Memory B cell (primary cell): ENCODE measurements at regions not wholly inside any gene's neighbourhood (a gene's known extent, or its start where the extent isn't known, plus 50 kb on each side); places are given as distances from the start of the nearest gene placed in this dataset.

Experiments used
- ATAC-seq: fragments of 150-1000 bp; cut with Tn5 transposase; 2 replicates; pipeline ENCODE4 v1.10.0; 2021; ENCODE audit warnings: low read depth, mild to moderate bottlenecking, moderate library complexity
- DNase-seq, 2 donors: peaks; one replicate each; pipeline ENCODE4 v3.0.0; 2022; ENCODE audit warnings: low spot score in 2 of 2
- H3K27ac Mint-ChIP-seq: one replicate; pipeline ENCODE4 v1.8.0; 2022; ENCODE audit warnings: mild to moderate bottlenecking, moderate library complexity, mixed read lengths
- H3K27me3 Mint-ChIP-seq: one replicate; pipeline ENCODE4 v1.8.0; 2022; ENCODE audit warnings: mixed read lengths
- H3K36me3 Mint-ChIP-seq: one replicate; pipeline ENCODE4 v1.8.0; 2022; ENCODE audit warnings: mild to moderate bottlenecking, mixed read lengths
- H3K4me1 Mint-ChIP-seq: one replicate; pipeline ENCODE4 v1.8.0; 2022; ENCODE audit warnings: mixed read lengths
- H3K4me3 Mint-ChIP-seq: one replicate; pipeline ENCODE4 v1.8.0; 2022; ENCODE audit warnings: mild to moderate bottlenecking, moderate library complexity, mixed read lengths
- H3K9me3 Mint-ChIP-seq: one replicate; pipeline ENCODE4 v1.8.0; 2022; ENCODE audit warnings: mixed read lengths

- H3K4me1 Mint-ChIP-seq: no peaks in the 10 kb centered on the region
- H3K9me3 Mint-ChIP-seq: peaks cover 2% of the 10 kb centered on the region
- H3K27ac Mint-ChIP-seq: no peak overlapping the region
- no peaks in the 10 kb centered on the region for H3K36me3 Mint-ChIP-seq
- ATAC-seq (no peak), DNase-seq (no peak)
- no peak overlapping the region for H3K4me3 Mint-ChIP-seq
- H3K27me3 Mint-ChIP-seq: no peaks in the 10 kb centered on the region
Observed at GRCh38 chr9:119078015-119078414, 291.2 kb downstream of the BRINP1 start.

DNA sequence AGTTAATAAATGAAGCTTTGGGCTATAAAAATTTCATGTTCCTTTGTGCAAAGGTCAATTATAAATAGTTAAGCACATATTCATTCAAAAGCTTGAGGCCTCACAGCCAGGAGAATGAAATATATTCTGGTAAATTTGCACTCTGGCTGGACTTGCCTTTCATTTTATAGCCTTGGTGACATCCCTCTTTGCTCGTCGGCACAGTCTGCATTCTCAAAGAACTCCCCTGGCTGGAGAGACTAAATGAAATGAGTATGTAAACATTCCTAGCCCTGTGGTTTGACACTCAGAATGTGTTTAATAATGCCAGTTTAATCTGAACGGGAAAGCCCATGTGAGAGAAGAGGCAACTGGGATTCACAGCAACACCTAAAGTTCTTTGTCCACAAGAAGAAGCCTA, 285.6 kb downstream of the BRINP1 start:
- no peak overlapping the region for H3K4me3 Mint-ChIP-seq
- H3K36me3 Mint-ChIP-seq: no peaks in the 10 kb centered on the region
- DNase-seq (no peak), ATAC-seq (no peak)
- no peak overlapping the region for H3K27ac Mint-ChIP-seq
- H3K4me1 Mint-ChIP-seq: no peaks in the 10 kb centered on the region
- H3K9me3 Mint-ChIP-seq: peaks cover 4% of the 10 kb centered on the region
- no peaks in the 10 kb centered on the region for H3K27me3 Mint-ChIP-seq

DNA sequence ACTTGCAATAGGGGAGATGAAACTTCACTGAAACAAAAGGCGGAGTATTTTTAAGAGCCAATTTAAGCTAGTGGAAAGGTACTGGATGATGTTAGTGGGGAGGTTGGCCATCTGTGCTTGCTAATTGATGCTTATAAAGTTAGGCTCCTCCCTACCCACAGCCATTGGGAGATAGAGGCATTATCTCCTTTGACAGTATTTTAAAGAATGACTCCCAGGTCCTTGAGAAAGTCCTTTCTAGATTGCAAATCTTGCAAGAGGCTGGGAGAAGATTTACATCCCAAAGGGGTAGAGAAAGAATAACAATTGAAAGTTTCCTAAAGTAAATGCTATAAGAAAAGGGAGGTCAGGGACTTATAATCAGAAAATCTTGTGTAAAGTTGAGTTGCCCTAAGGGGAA, 282.6 kb downstream of the BRINP1 start:
- no peak overlapping the region for H3K4me3 Mint-ChIP-seq
- H3K4me1 Mint-ChIP-seq: no peaks in the 10 kb centered on the region
- no peak overlapping the region for H3K27ac Mint-ChIP-seq
- DNase-seq (no peak), ATAC-seq (no peak)
- H3K36me3 Mint-ChIP-seq: no peaks in the 10 kb centered on the region
- no peaks in the 10 kb centered on the region for H3K27me3 Mint-ChIP-seq
- H3K9me3 Mint-ChIP-seq: peaks cover 4% of the 10 kb centered on the region

DNA sequence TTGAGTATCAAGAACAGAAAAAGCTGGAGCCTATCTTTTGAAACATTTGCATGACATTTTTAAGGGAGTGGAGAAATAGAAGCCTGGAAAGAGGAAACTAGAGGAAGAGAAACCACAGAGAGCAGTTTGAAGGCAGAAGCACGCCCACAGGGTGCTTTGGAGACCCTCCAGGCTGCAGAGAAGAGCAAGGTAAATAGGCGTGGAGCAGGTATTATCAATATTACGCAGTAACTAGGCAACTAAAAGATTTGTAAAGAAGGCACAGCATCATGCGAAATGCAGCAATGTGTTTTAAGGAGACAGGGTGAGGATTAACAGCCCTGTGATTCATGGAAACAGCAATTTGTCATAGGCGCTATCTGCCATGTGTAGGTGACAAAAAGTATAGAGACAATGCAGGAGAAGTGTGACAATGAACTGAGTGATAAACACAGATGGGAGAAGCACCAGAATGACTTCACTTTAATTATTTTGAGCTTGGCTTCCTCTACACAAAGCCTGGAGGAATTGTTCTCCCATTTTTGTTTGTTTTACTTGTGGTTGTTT, 281.2 kb downstream of the BRINP1 start:
- DNase-seq (no peak), ATAC-seq (no peak)
- Mint-ChIP-seq H3K4me3 (no peak overlapping the region), H3K27ac (no peak overlapping the region), H3K36me3 (no peaks in the 10 kb centered on the region), H3K27me3 (no peaks in the 10 kb centered on the region), H3K9me3 (peaks cover 3% of the 10 kb centered on the region), H3K4me1 (no peaks in the 10 kb centered on the region)

DNA sequence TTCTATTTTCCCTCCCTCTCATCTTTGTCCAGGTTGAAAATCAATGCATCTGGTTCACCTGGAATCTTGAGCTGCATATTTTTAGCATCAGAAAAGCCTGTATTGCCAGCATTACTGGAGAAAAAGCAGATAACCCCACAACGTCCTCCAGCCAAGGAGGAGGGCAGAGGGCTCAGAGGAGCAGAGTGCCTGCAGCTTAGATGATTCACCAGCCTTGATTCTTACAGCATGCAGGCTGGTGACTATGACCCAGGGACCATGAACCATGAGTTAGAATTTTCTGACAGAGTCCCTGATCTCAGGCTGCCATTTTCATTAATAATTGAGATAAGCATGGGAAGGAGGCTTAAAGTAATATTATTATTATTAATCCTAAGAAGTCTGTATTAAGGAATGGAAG, 278.2 kb downstream of the BRINP1 start:
- ATAC-seq: no peak
- H3K27me3 Mint-ChIP-seq: no peaks in the 10 kb centered on the region
- no peaks in the 10 kb centered on the region for H3K4me1 Mint-ChIP-seq
- no peak overlapping the region for H3K27ac Mint-ChIP-seq
- DNase-seq: no peak
- H3K4me3 Mint-ChIP-seq: no peak overlapping the region
- peaks cover 3% of the 10 kb centered on the region for H3K9me3 Mint-ChIP-seq
- H3K36me3 Mint-ChIP-seq: no peaks in the 10 kb centered on the region

GRCh38 chr9:119092125-119092524, 277.1 kb downstream of the BRINP1 start:
- no peak for DNase-seq
- ATAC-seq: no peak
- no peaks in the 10 kb centered on the region for H3K27me3 Mint-ChIP-seq
- no peaks in the 10 kb centered on the region for H3K36me3 Mint-ChIP-seq
- H3K4me1 Mint-ChIP-seq: no peaks in the 10 kb centered on the region
- no peak overlapping the region for H3K4me3 Mint-ChIP-seq
- H3K27ac Mint-ChIP-seq: no peak overlapping the region
- peaks cover 3% of the 10 kb centered on the region for H3K9me3 Mint-ChIP-seq

GRCh38 chr9:119094086-119094485, 275.1 kb downstream of the BRINP1 start:
- H3K27ac Mint-ChIP-seq: no peak overlapping the region
- peaks cover 4% of the 10 kb centered on the region for H3K9me3 Mint-ChIP-seq
- no peak for DNase-seq
- H3K4me3 Mint-ChIP-seq: no peak overlapping the region
- peaks cover under 1% of the 10 kb centered on the region for H3K4me1 Mint-ChIP-seq
- H3K36me3 Mint-ChIP-seq: no peaks in the 10 kb centered on the region
- no peaks in the 10 kb centered on the region for H3K27me3 Mint-ChIP-seq
- no peak for ATAC-seq

DNA sequence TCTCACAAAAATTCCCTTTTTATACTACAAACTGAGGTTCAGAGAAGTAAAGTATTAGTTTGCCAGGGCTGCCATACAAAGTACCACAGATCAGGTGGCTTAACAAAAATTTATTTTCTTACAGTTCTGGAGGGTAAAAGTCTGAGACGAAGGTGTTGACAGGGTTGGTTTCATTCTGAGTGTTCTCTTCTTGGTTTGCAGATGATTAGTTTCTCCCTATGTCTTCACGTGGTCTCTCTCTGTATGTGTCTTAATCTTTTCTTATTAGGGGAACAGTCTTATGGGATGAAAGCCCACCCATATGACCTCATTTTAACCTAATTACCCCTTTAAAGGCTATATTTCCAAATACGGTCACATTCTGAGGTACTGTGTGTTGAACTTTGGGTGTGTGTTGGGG, 274.2 kb downstream of the BRINP1 start:
- H3K9me3 Mint-ChIP-seq: peaks cover 7% of the 10 kb centered on the region
- ATAC-seq (no peak), DNase-seq (no peak)
- no peaks in the 10 kb centered on the region for H3K36me3 Mint-ChIP-seq
- H3K4me3 Mint-ChIP-seq: no peak overlapping the region
- H3K4me1 Mint-ChIP-seq: peaks cover 2% of the 10 kb centered on the region
- no peaks in the 10 kb centered on the region for H3K27me3 Mint-ChIP-seq
- H3K27ac Mint-ChIP-seq: no peak overlapping the region

GRCh38 chr9:119101048-119101447, 268.2 kb downstream of the BRINP1 start:
- H3K27me3 Mint-ChIP-seq: no peaks in the 10 kb centered on the region
- ATAC-seq: no peak
- no peak overlapping the region for H3K4me3 Mint-ChIP-seq
- peaks cover 2% of the 10 kb centered on the region for H3K4me1 Mint-ChIP-seq
- no peaks in the 10 kb centered on the region for H3K36me3 Mint-ChIP-seq
- DNase-seq: no peak
- H3K9me3 Mint-ChIP-seq: peaks cover 4% of the 10 kb centered on the region
- no peak overlapping the region for H3K27ac Mint-ChIP-seq

- DNase-seq (no peak), ATAC-seq (no peak)
- Mint-ChIP-seq H3K36me3 (no peaks in the 10 kb centered on the region), H3K4me1 (no peaks in the 10 kb centered on the region), H3K4me3 (no peak overlapping the region), H3K9me3 (peaks cover 4% of the 10 kb centered on the region), H3K27ac (no peak overlapping the region), H3K27me3 (no peaks in the 10 kb centered on the region)
Observed at GRCh38 chr9:119114681-119115080, 254.6 kb downstream of the BRINP1 start.
